ENCODE measurements at regions not wholly inside any gene's neighbourhood (a gene's known extent, or its start where the extent isn't known, plus 50 kb on each side); places are given as distances from the start of the nearest gene placed in this dataset.

GRCh38 chr4:138741766-138742377 is 273.7 kb upstream of the NOCT start:
- intact Hi-C loops (cut with DNase I; ENCODE audit: low total_unique reads), result no loop called here
- TF ChIP-seq POLR2A (IDR thresholded peaks at IDR 0.05) (no peak), CTCF (IDR thresholded peaks at IDR 0.05) (no peak)
- DNase-seq (ENCODE audit: low spot score in 2 of 2), result no peak
- WGBS, 2 donors, result 67% methylated on average over 5 of the region's 5 CpGs
- H3K4me3 ChIP-seq (ENCODE audit: low read depth, poor library complexity, severe bottlenecking), result no peak overlapping the region

GRCh38 chr4:138740816-138741745 is 274.5 kb upstream of the NOCT start:
- WGBS, 2 donors, result 79 to 81% methylated on average over 4 of the region's 4 CpGs
- intact Hi-C loops (cut with DNase I; ENCODE audit: low total_unique reads), result no loop called here
- TF ChIP-seq CTCF (IDR thresholded peaks at IDR 0.05) (no peak), POLR2A (IDR thresholded peaks at IDR 0.05) (no peak)

GRCh38 chr4:138736362-138736761 is 279.2 kb upstream of the NOCT start:
- no peak for DNase-seq (ENCODE audit: low spot score in 2 of 2)
- no peak overlapping the region for H3K4me3 ChIP-seq (ENCODE audit: low read depth, poor library complexity, severe bottlenecking)
- TF ChIP-seq POLR2A (IDR thresholded peaks at IDR 0.05), result no peak
- no peak for TF ChIP-seq CTCF (IDR thresholded peaks at IDR 0.05)
- intact Hi-C loops (cut with DNase I; ENCODE audit: low total_unique reads), result no loop called here

More at GRCh38 chr4:138740816-138741745, 274.5 kb upstream of the NOCT start:
- H3K4me3 ChIP-seq (ENCODE audit: low read depth, poor library complexity, severe bottlenecking), result no peak overlapping the region
- DNase-seq (ENCODE audit: low spot score in 2 of 2), result no peak

GRCh38 chr4:138734746-138735145 is 280.8 kb upstream of the NOCT start:
- TF ChIP-seq CTCF (IDR thresholded peaks at IDR 0.05) (no peak), POLR2A (IDR thresholded peaks at IDR 0.05) (no peak)
- WGBS, 2 donors, result 56 to 57% methylated on average over 1 of the region's 1 CpG

GRCh38 chr4:138728566-138728965 is 287.0 kb upstream of the NOCT start:
- TF ChIP-seq CTCF (IDR thresholded peaks at IDR 0.05) (no peak), POLR2A (IDR thresholded peaks at IDR 0.05) (no peak)
- intact Hi-C loops (cut with DNase I; ENCODE audit: low total_unique reads), result no loop called here
- 75% methylated on average over 3 of the region's 3 CpGs for WGBS, 2 donors

More at GRCh38 chr4:138734746-138735145, 280.8 kb upstream of the NOCT start:
- DNase-seq (ENCODE audit: low spot score in 2 of 2), result no peak
- H3K4me3 ChIP-seq (ENCODE audit: low read depth, poor library complexity, severe bottlenecking), result no peak overlapping the region
- intact Hi-C loops (cut with DNase I; ENCODE audit: low total_unique reads), result no loop called here

More at GRCh38 chr4:138728566-138728965, 287.0 kb upstream of the NOCT start:
- DNase-seq (ENCODE audit: low spot score in 2 of 2), result no peak
- H3K4me3 ChIP-seq (ENCODE audit: low read depth, poor library complexity, severe bottlenecking), result no peak overlapping the region

Data from lower leg skin (tissue), 4 donors.